ENCODE measurements at regions not wholly inside any gene's neighbourhood (a gene's known extent, or its start where the extent isn't known, plus 50 kb on each side); places are given as distances from the start of the nearest gene placed in this dataset.

DNA sequence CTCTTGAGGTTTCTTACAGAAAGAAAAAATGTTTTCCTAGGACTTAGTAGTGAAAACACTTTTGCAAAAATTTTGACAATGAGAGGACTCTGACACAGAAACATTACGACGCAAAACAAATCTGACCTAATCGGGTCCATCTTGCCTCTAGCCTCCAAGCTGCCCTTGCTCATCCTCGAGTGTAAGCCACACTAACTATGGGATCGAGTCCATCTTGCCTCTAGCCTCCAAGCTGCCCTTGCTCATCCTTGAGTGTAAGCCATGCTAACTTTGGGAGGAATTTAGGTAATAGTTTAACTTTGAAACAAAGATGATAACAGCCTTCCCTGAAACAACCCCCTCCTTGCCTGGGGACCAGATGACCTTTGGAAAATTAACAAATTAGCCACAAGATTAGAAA lies 100.3 kb upstream of the FRG1 start:
- TF ChIP-seq SIN3A (IDR thresholded peaks at IDR 0.05; ENCODE audit: borderline replicate concordance, insufficient read depth, low read length) (no peak), POLR2AphosphoS5 (IDR thresholded peaks at IDR 0.05; ENCODE audit: low read depth, low read length) (no peak), REST (IDR thresholded peaks at IDR 0.05; ENCODE audit: insufficient read depth in 1 of 2, low read depth in 2 of 2, low read length in 2 of 2) (no peak), TAF1 (IDR thresholded peaks at IDR 0.05; ENCODE audit: borderline replicate concordance, insufficient read depth, low read length) (no peak), FOXP2 (optimal IDR thresholded peaks at IDR 0.05; ENCODE audit: borderline replicate concordance, extremely low read depth, extremely low read length, insufficient read depth) (no peak)
